Activated CD4-positive, alpha-beta memory T cell treated with anti-CD3 and anti-CD28 coated beads, Interleukin-2, amount 10 ng/mL, durations not matched to agents 7 days and 5 days (primary cell): ENCODE measurements at regions not wholly inside any gene's neighbourhood (a gene's known extent, or its start where the extent isn't known, plus 50 kb on each side); places are given as distances from the start of the nearest gene placed in this dataset.
"Not testable (repeated sequence)": the region's sequence is repeated elsewhere in the genome, so short reads cannot be mapped to it uniquely, and the experiment has no call there.

ENCODE experiments used
- CTCF ChIA-PET: fragments of 350-600 bp; sonication (Branson Sonifier 250); formaldehyde crosslinking; loops from one replicate; lab custom pipeline; 2021; ENCODE audit warnings: antibody characterized with exemption, inconsistent platforms; lab: Charles Lee
- POLR2A ChIA-PET: fragments of 350-600 bp; sonication (Branson Sonifier 250); formaldehyde crosslinking; loops from one replicate; lab custom pipeline; 2021; ENCODE audit warnings: antibody characterized with exemption; lab: Charles Lee
- DNase-seq: peaks from one replicate; pipeline ENCODE4 v3.0.0-alpha.2; 2020
- H3K27ac Mint-ChIP-seq: one replicate; pipeline ENCODE4 v1.8.0; 2021; ENCODE audit warnings: mild to moderate bottlenecking, mixed read lengths
- H3K27me3 Mint-ChIP-seq: one replicate; pipeline ENCODE4 v1.8.0; 2021; ENCODE audit warnings: mixed read lengths
- H3K36me3 Mint-ChIP-seq: one replicate; pipeline ENCODE4 v1.8.0; 2021; ENCODE audit warnings: low read depth, mixed read lengths
- H3K4me1 Mint-ChIP-seq: one replicate; pipeline ENCODE4 v1.8.0; 2021; ENCODE audit warnings: mixed read lengths
- H3K4me3 Mint-ChIP-seq: one replicate; pipeline ENCODE4 v1.8.0; 2021; ENCODE audit warnings: mild to moderate bottlenecking, mixed read lengths
- H3K9me3 Mint-ChIP-seq: one replicate; pipeline ENCODE4 v1.8.0; 2021; ENCODE audit warnings: mixed read lengths

DNA sequence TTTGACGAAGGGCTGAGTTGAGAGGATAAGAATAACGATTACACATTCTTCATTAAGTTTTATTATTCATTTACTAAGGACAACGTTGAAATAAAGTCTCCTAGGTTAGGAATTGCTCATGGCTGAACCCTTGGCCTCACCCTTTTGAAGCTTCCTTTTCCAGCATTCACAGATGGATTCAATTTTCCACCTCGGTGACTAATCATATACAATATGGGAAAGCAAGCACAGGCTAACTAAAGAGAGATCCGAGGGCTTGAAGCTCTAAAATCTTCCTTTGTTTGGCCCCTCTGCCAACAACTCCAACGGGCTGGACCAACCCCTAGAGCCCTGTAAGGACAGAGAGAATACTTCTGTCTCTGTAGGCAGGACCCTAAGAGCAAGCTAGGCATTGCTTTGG is 159.5 kb downstream of the SOD2 start:
- CTCF ChIA-PET: interaction anchor here (1.5 kb wide), 1 partner anchor 281 kb away, joined by 4 read pairs; no protein-coding TSS in a partner anchor
- no peaks in the 10 kb centered on the region for H3K36me3 Mint-ChIP-seq
- no peaks in the 10 kb centered on the region for H3K9me3 Mint-ChIP-seq
- POLR2A ChIA-PET: no interaction called here
- H3K4me1 Mint-ChIP-seq: no peaks in the 10 kb centered on the region
- H3K4me3 Mint-ChIP-seq: no peak overlapping the region
- DNase-seq: no peak
- no peaks in the 10 kb centered on the region for H3K27me3 Mint-ChIP-seq
- H3K27ac Mint-ChIP-seq: no peak overlapping the region

DNA sequence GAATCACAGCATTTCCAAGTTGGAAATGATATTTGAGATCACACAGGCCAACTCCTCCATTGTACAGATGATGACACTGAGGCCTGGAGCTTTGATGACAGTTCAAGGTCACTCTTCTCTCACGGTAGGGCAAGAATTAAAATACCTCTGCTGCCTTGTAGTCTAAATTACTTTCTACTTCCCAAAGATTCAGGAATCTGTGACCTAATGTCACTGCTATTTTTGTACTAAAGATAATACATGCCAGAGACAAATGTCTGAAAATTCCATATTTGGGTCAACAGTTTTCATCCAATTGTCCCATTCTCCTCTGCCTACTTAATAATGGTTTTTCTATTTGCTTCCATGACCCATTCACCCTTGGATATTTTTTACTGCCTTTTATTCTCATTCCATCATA is 160.0 kb downstream of the SOD2 start:
- CTCF ChIA-PET: interaction anchor here (1.5 kb wide), 1 partner anchor 280 kb away, joined by 4 read pairs; no protein-coding TSS in a partner anchor
- H3K27ac Mint-ChIP-seq: no peak overlapping the region
- H3K27me3 Mint-ChIP-seq: no peaks in the 10 kb centered on the region
- no peaks in the 10 kb centered on the region for H3K9me3 Mint-ChIP-seq
- DNase-seq: no peak
- no peaks in the 10 kb centered on the region for H3K4me1 Mint-ChIP-seq
- H3K4me3 Mint-ChIP-seq: no peak overlapping the region
- POLR2A ChIA-PET: no interaction called here
- H3K36me3 Mint-ChIP-seq: no peaks in the 10 kb centered on the region

DNA sequence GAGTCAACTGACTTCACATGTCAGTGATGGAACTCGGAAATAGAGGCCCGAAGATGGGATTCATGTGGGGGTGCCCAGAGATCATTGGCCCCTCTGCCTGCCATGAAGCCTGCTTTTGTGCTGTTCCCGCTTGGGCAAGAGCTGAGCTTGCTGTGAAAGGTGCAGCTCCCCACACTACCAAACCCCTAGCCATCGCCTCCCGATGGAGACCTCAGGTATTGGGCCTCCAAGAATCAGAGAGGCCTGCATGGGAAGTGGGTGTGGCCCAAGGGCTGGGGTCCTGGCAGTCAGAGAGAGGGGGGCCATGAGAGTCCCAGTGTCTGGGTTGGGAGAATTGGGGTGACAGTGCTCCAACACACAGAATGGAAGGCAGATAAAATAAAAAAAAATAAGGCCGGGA is 160.9 kb downstream of the SOD2 start:
- Mint-ChIP-seq H3K9me3 (no peaks in the 10 kb centered on the region), H3K27me3 (no peaks in the 10 kb centered on the region), H3K36me3 (no peaks in the 10 kb centered on the region), H3K4me3 (no peak overlapping the region), H3K4me1 (no peaks in the 10 kb centered on the region), H3K27ac (no peak overlapping the region)
- DNase-seq: no peak
- CTCF ChIA-PET: interaction anchor here (0.6 to 1.5 kb wide), 2 partner anchors 102 to 279 kb away, joined by 3 to 4 read pairs; no protein-coding TSS in a partner anchor
- POLR2A ChIA-PET: no interaction called here

DNA sequence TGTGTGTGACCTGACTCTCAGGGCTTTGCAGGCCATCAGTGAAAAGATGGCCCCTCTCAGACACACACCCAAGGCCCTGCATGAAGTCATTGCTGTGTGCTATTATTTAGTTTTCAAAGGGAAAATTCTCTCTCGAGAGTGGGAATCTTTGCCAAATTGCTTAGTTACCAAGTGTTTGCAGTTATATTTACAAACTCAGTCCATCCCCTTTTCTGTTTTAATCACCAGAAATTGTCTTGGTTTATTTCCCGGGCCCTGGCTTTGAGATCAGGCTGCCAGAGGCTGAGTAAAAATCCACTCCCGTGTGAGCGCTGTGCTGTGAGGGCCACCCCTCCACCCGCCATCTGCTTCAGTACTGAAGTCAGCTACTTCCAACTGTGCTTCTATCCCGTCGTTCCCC is 163.1 kb downstream of the SOD2 start:
- H3K4me1 Mint-ChIP-seq: no peaks in the 10 kb centered on the region
- H3K36me3 Mint-ChIP-seq: no peaks in the 10 kb centered on the region
- peaks cover 5% of the 10 kb centered on the region for H3K27me3 Mint-ChIP-seq
- no peak overlapping the region for H3K27ac Mint-ChIP-seq
- no peak overlapping the region for H3K4me3 Mint-ChIP-seq
- POLR2A ChIA-PET: no interaction called here
- no peaks in the 10 kb centered on the region for H3K9me3 Mint-ChIP-seq
- DNase-seq: no peak
- CTCF ChIA-PET: no interaction called here

DNA sequence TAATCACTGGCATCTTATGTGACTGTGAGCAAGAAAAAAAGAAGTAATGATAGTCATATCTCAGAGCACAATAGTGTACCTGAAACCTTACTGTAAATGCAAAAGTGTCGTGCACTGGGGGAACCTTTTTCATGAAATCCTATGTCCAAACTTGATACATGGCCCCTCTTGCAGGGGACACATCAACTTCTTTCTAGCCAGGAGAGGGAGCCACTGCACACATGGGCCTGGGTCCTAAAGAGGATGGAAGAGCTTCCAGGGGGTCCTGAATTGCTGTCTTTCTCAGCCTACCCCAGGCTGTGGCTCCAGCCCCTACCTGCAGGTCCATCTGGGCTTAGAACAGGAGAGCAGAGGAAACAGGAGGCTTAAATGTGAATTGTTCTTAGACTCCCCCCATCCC is 165.7 kb downstream of the SOD2 start:
- Mint-ChIP-seq H3K4me1 (no peaks in the 10 kb centered on the region), H3K27me3 (peaks cover 10% of the 10 kb centered on the region), H3K36me3 (no peaks in the 10 kb centered on the region), H3K4me3 (no peak overlapping the region), H3K9me3 (no peaks in the 10 kb centered on the region), H3K27ac (no peak overlapping the region)
- DNase-seq: no peak
- ChIA-PET CTCF (no interaction called here), POLR2A (no interaction called here)

DNA sequence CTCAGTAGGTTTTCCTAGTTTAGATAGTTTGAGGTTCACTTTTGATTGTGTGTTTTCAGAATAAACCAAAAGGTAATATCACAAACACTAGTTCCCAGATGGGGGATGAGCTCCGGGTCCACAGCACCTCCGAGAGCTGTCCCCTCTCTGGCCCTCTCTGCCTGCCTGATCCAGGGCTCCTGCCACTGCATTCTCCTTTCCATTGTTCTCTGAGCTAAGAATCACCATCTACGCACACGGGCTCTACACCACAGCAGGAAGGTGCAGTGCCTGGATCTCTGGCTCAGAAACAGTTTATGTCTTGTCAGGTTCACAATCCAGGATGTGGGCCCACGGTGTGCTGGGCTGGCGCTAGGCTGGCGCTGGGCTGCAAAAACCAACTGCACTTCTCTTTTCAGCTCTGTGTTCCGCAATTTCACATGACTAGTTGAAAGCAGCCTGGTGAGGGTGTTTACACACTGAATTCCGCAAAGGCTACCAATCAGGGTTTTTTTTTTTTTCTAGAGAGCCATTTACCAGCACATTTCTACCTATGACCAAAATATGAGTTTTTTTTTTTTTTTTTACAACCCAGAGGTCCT is 167.5 kb downstream of the SOD2 start:
- no peak for DNase-seq
- Mint-ChIP-seq H3K27me3 (peaks cover 10% of the 10 kb centered on the region), H3K36me3 (no peaks in the 10 kb centered on the region), H3K9me3 (no peaks in the 10 kb centered on the region), H3K27ac (no peak overlapping the region), H3K4me3 (no peak overlapping the region), H3K4me1 (no peaks in the 10 kb centered on the region)
- POLR2A ChIA-PET: no interaction called here
- CTCF ChIA-PET: interaction anchor here (0.7 kb wide), 1 partner anchor 288 kb away, joined by 3 read pairs; no protein-coding TSS in a partner anchor

DNA sequence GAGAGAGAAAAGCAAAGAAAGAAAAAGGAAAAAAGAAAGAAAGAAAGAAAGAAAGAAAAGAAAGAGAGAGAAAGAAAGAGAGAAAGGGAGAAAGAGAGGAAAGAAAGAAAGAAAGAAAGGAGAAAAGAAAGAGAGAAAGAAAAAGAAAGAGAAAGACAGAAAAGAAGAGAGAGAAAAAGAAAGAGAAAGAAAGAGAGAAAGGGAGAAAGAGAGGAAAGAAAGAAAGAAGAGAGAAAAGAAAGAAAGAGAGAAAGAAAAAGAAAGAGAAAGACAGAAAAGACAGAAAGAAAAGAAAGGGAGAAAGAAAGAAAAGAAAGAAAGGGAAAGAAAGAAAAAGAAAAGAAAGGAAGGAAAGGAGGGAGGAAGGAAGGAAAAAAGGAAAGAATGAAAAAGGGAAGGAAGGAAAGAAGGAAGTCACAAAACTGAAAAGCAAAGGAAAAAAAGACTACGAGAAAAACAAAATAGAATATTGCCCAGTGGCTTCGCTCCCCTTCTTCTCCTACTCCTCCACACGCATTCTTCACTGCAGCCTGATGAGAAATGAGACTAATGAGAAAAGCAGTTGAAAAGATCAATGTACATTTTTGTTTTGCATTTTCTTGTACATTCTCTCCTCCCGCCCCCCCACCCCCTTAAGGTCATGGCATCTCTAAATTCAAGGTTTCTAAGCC is 170.0 kb downstream of the SOD2 start:
- H3K4me1 Mint-ChIP-seq: no peaks in the 10 kb centered on the region
- POLR2A ChIA-PET: no interaction called here
- H3K27me3 Mint-ChIP-seq: peaks cover 17% of the 10 kb centered on the region
- no peak for DNase-seq
- CTCF ChIA-PET: no interaction called here
- no peaks in the 10 kb centered on the region for H3K9me3 Mint-ChIP-seq
- no peaks in the 10 kb centered on the region for H3K36me3 Mint-ChIP-seq
- H3K27ac Mint-ChIP-seq: no peak overlapping the region
- H3K4me3 Mint-ChIP-seq: no peak overlapping the region

DNA sequence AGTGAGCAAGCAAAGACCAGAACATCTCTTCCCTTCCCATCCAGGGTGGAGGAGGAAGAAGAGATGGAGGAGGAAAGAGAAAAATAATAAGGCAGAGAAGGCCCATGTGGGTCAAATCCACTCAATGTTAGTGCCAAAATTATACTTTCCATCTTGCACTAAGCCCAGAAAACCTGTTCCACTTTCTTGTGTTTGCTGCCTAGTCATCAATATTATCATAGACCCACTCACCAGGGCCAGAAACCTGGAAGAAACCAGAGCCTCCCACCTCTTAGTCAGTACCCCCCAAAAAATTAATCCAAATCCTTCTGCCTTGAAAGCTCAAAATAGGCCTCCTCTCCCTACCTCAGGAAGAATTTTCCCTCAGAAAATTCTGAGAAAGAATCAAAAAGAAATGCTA is 171.1 kb downstream of the SOD2 start:
- H3K4me1 Mint-ChIP-seq: no peaks in the 10 kb centered on the region
- peaks cover 24% of the 10 kb centered on the region for H3K27me3 Mint-ChIP-seq
- H3K27ac Mint-ChIP-seq: no peak overlapping the region
- H3K36me3 Mint-ChIP-seq: no peaks in the 10 kb centered on the region
- CTCF ChIA-PET: no interaction called here
- DNase-seq: no peak
- no peak overlapping the region for H3K4me3 Mint-ChIP-seq
- no peaks in the 10 kb centered on the region for H3K9me3 Mint-ChIP-seq
- POLR2A ChIA-PET: no interaction called here

DNA sequence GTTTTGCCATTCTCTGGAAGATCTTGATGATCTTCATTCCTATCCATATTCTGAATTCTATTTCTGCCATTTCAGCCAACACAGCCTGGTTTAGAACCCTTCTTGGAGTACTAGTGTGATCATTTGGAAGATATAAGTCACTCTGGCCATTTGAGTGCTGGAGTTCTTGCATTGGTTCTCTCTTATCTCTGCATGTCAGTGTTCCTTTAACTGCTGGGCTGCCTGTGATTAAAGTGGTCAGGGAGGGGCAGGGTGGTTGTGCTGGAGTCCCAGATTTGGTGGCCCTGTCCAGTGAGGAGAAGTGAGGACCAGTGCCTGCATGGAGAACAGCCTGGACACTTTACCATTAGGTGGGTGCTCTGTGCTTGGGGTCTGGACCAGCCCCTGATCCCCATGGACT is 173.0 kb downstream of the SOD2 start:
- Mint-ChIP-seq H3K9me3 (no peaks in the 10 kb centered on the region), H3K27me3 (peaks cover 29% of the 10 kb centered on the region), H3K36me3 (no peaks in the 10 kb centered on the region), H3K4me3 (no peak overlapping the region), H3K27ac (no peak overlapping the region), H3K4me1 (no peaks in the 10 kb centered on the region)
- CTCF ChIA-PET: no interaction called here
- no peak for DNase-seq
- POLR2A ChIA-PET: no interaction called here

DNA sequence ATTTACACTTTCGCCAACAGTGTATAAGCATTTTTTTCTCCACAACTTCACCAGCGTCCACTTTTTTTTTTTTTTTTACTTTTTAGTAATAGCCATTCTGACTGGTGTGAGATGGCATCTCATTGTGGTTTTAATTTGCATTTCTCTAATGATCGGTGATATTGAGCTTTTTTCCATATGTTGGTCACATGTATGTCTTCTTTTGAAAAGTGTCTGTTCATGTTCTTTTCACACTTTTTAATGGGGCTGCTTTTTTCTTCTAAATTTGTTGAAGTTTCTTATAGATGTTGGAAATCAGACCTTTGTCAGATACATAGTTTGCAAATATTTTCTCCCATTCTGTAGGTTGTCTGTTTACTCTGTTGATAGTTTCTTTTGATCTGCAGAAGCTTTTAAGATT is 177.2 kb downstream of the SOD2 start:
- peaks cover 23% of the 10 kb centered on the region for H3K27me3 Mint-ChIP-seq
- H3K4me3 Mint-ChIP-seq, H3K36me3 Mint-ChIP-seq, POLR2A ChIA-PET, CTCF ChIA-PET, DNase-seq, H3K4me1 Mint-ChIP-seq, H3K9me3 Mint-ChIP-seq, H3K27ac Mint-ChIP-seq: not testable (repeated sequence)

DNA sequence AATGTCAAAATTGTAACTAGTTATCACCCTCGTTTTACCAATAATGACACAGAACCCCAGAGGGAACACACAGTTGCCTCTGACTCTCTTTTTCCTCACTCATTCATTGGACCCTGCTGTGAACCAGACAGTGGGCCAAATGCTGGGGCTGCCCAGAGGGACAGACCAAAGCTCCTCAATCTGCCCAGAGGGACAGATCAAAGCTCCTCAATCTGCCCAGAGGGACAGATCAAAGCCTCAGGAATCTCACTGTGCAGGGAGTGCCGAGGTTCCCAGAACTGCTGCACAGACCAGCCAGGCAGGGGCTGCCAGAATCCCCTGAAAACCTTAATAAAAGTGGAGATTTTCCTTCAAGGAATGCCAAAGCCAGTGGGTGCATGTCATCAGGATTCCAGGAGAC is 179.1 kb downstream of the SOD2 start:
- Mint-ChIP-seq H3K4me1 (no peaks in the 10 kb centered on the region), H3K36me3 (no peaks in the 10 kb centered on the region), H3K4me3 (no peak overlapping the region), H3K27ac (no peak overlapping the region), H3K27me3 (peaks cover 23% of the 10 kb centered on the region), H3K9me3 (no peaks in the 10 kb centered on the region)
- ChIA-PET POLR2A (no interaction called here), CTCF (no interaction called here)
- DNase-seq: no peak

DNA sequence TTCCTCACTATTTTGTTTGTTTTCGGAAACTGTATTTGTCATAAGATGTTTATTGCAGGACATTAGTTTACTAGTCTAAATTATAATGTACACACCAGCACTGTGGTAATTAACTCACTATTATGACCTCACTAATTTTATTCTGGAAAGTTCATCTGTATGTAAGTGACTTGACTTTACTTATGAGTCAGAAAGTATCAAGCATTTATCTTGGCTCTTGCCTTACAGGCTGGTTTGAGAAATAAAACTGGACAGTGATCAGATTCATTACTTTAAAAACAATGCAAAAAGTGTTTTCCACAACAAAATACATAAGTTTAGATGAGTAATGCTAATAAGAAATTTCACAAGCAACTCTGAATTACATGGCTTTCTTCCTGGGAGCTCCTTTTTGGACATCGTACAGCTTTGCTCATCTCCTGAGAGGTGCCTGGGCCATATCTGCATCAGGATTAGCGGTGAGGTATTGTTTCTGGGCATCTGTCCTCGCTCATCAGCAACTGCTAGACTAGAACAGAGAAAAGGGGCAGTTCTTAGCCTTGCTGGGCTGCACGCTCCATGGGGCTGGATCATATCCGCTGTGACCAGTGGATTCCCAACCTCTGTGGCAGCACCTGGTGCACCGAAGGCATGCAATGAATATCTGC is 179.8 kb downstream of the SOD2 start:
- H3K36me3 Mint-ChIP-seq: no peaks in the 10 kb centered on the region
- no peaks in the 10 kb centered on the region for H3K4me1 Mint-ChIP-seq
- ChIA-PET CTCF (no interaction called here), POLR2A (no interaction called here)
- peaks cover 19% of the 10 kb centered on the region for H3K27me3 Mint-ChIP-seq
- no peak overlapping the region for H3K4me3 Mint-ChIP-seq
- H3K9me3 Mint-ChIP-seq: no peaks in the 10 kb centered on the region
- no peak overlapping the region for H3K27ac Mint-ChIP-seq
- no peak for DNase-seq

DNA sequence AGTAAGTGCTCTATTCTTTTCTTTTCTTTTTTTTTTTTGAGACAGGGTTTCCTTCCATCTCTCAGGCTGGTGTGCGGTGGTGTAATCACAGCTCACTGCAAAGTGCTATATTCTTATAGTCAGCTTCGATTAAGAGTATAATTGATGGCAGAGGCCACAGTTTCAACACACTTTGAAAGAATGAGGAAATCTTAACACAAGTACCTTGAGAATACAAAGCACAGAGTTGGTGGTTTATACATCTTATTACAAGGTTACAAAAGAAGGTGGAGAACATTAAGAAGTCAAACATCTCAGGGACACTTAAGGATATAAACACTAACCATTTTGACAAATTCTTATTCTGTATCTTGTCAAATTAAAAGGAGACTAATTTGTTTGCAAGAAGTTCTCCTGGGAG is 180.5 kb downstream of the SOD2 start:
- H3K4me3 Mint-ChIP-seq: no peak overlapping the region
- H3K27me3 Mint-ChIP-seq: peaks cover 14% of the 10 kb centered on the region
- H3K9me3 Mint-ChIP-seq: no peaks in the 10 kb centered on the region
- H3K27ac Mint-ChIP-seq: no peak overlapping the region
- POLR2A ChIA-PET: no interaction called here
- no peak for DNase-seq
- H3K36me3 Mint-ChIP-seq: no peaks in the 10 kb centered on the region
- no peaks in the 10 kb centered on the region for H3K4me1 Mint-ChIP-seq
- CTCF ChIA-PET: interaction anchor here (0.5 kb wide), 1 partner anchor 341 kb away, joined by 3 read pairs; no protein-coding TSS in a partner anchor
